ENCODE measurements at regions not wholly inside any gene's neighbourhood (a gene's known extent, or its start where the extent isn't known, plus 50 kb on each side); places are given as distances from the start of the nearest gene placed in this dataset.

DNA sequence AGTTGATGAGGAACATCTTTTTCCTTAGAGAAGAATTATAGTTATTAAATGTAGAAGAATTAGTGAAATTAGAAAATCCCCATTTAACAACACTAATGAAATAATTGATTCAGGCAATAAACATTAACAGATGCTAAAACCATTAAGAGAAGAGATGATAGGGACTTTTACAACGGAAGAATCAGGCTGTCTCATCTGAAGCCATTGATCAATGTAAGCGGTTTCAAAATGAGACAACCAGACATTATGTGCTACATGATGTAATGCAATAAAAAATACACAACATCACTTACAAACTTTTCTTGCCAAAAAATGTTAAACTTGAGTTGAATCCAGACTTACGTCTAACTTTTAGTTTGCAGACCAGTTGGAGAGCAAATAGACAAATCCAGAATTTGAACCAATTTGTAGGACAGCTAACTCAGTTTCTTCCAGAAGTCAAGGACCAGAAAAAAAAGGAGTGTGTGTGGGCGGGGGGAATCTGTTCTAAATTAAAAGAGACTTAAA is 165.4 kb upstream of the DPT start:
- Histone ChIP-seq H3K4me1 (ENCODE audit: insufficient read depth, low read length, poor library complexity, severe bottlenecking) (no peaks in the 10 kb centered on the region), H3K27me3 (replicated peaks; ENCODE audit: insufficient read depth, low read depth, low read length, poor library complexity) (no peaks in the 10 kb centered on the region), H3K4me3 (ENCODE audit: low read depth, low read length, poor library complexity, severe bottlenecking) (no peak overlapping the region), H3K27ac (ENCODE audit: low read depth, low read length, poor library complexity, severe bottlenecking) (no peak overlapping the region), H3K36me3 (ENCODE audit: insufficient read depth, low read length, poor library complexity, severe bottlenecking) (no peaks in the 10 kb centered on the region), H3K9me3 (ENCODE audit: low read depth, low read length, poor library complexity, severe bottlenecking) (no peaks in the 10 kb centered on the region)
- ChIA-PET CTCF (no interaction called here), POLR2A (ENCODE audit: low non-redundant PET) (no interaction called here)
- TF ChIP-seq, protein P1, sequence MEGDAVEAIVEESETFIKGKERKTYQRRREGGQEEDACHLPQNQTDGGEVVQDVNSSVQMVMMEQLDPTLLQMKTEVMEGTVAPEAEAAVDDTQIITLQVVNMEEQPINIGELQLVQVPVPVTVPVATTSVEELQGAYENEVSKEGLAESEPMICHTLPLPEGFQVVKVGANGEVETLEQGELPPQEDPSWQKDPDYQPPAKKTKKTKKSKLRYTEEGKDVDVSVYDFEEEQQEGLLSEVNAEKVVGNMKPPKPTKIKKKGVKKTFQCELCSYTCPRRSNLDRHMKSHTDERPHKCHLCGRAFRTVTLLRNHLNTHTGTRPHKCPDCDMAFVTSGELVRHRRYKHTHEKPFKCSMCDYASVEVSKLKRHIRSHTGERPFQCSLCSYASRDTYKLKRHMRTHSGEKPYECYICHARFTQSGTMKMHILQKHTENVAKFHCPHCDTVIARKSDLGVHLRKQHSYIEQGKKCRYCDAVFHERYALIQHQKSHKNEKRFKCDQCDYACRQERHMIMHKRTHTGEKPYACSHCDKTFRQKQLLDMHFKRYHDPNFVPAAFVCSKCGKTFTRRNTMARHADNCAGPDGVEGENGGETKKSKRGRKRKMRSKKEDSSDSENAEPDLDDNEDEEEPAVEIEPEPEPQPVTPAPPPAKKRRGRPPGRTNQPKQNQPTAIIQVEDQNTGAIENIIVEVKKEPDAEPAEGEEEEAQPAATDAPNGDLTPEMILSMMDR (conservative IDR thresholded peaks at IDR 0.05; ENCODE audit: low read depth, low read length) = no peak
- intact Hi-C loops (cut with micrococcal nuclease; ENCODE audit: unreplicated experiment) = no loop called here
- DNase-seq (ENCODE audit: low spot score) = no peak
- no TSS peak for BruUV-seq (replicated peaks)

DNA sequence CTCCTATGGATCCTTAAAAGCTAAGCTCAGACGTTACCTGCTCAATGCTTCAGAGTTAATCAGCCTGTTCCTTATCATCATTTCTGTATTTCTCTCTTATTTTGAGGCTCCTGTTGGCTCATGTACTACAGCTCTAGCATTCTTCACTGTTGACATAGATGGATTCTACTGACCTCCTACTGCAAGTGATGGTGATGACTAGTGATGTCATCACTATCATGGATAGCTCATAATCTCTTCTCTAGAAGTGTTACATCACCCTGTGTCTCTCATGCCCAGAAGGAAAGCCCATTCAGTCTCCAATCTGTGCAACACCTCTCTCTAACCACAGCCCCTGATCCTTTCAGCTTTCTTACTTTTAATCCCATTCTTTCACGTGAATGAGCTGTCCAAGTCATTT is 168.2 kb upstream of the DPT start:
- intact Hi-C loops (cut with micrococcal nuclease; ENCODE audit: unreplicated experiment) = no loop called here
- TF ChIP-seq EZH2 (IDR thresholded peaks at IDR 0.05; ENCODE audit: borderline replicate concordance, low read depth, low read length, poor library complexity, severe bottlenecking) = no peak
- TF ChIP-seq, protein P1 (conservative IDR thresholded peaks at IDR 0.05; ENCODE audit: low read depth, low read length) = no peak
- Histone ChIP-seq H3K4me3 (ENCODE audit: low read depth, low read length, poor library complexity, severe bottlenecking) (no peak overlapping the region), H3K4me1 (ENCODE audit: insufficient read depth, low read length, poor library complexity, severe bottlenecking) (no peaks in the 10 kb centered on the region), H3K36me3 (ENCODE audit: insufficient read depth, low read length, poor library complexity, severe bottlenecking) (no peaks in the 10 kb centered on the region), H3K27ac (ENCODE audit: low read depth, low read length, poor library complexity, severe bottlenecking) (no peak overlapping the region), H3K9me3 (ENCODE audit: low read depth, low read length, poor library complexity, severe bottlenecking) (no peaks in the 10 kb centered on the region), H3K27me3 (replicated peaks; ENCODE audit: insufficient read depth, low read depth, low read length, poor library complexity) (no peaks in the 10 kb centered on the region)
- POLR2A ChIA-PET (ENCODE audit: low non-redundant PET) = no interaction called here
- DNase-seq (ENCODE audit: low spot score) = no peak
- no TSS peak for BruUV-seq (replicated peaks)
- CTCF ChIA-PET = no interaction called here

DNA sequence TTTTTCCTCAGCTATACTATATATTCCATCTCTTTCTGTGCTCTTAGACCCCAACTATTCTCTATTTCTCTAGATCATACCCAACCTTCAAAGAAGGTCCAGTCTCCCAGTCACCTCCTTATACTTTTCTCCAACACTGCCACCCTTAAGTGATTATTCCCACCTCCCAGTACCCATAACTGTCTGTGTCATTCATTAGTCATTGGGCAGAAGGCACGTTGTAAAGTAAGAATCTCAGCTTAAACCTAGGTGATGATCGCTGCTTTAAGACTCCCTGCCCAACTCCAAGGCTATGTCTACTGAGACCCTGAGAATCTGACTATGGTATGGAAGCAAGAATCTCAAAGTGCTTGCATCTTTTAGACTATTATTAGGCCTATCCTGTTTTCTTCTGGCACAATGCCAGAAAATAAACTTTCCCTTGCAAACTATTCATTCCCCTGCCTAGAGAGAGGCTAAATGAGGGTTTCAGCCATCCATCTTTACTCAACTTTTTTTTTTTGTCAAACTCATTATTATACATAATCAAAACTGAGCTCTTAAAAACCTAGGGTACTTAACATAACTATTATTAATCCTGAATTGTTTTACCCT is 174.3 kb upstream of the DPT start:
- BruUV-seq (replicated peaks) = no TSS peak
- ChIA-PET POLR2A (ENCODE audit: low non-redundant PET) (no interaction called here), CTCF (no interaction called here)
- TF ChIP-seq EZH2 (IDR thresholded peaks at IDR 0.05; ENCODE audit: borderline replicate concordance, low read depth, low read length, poor library complexity, severe bottlenecking) = no peak
- TF ChIP-seq, protein P1 (conservative IDR thresholded peaks at IDR 0.05; ENCODE audit: low read depth, low read length) = no peak
- Histone ChIP-seq H3K27ac (ENCODE audit: low read depth, low read length, poor library complexity, severe bottlenecking) (no peak overlapping the region), H3K4me1 (ENCODE audit: insufficient read depth, low read length, poor library complexity, severe bottlenecking) (peaks cover 4% of the 10 kb centered on the region), H3K4me3 (ENCODE audit: low read depth, low read length, poor library complexity, severe bottlenecking) (no peak overlapping the region), H3K36me3 (ENCODE audit: insufficient read depth, low read length, poor library complexity, severe bottlenecking) (no peaks in the 10 kb centered on the region), H3K27me3 (replicated peaks; ENCODE audit: insufficient read depth, low read depth, low read length, poor library complexity) (no peaks in the 10 kb centered on the region), H3K9me3 (ENCODE audit: low read depth, low read length, poor library complexity, severe bottlenecking) (no peaks in the 10 kb centered on the region)
- DNase-seq (ENCODE audit: low spot score) = peak; percentile 29
- intact Hi-C loops (cut with micrococcal nuclease; ENCODE audit: unreplicated experiment) = no loop called here
